ENCODE measurements at regions not wholly inside any gene's neighbourhood (a gene's known extent, or its start where the extent isn't known, plus 50 kb on each side); places are given as distances from the start of the nearest gene placed in this dataset.

GRCh38 chr2:20130821-20131645 lies 79.6 kb upstream of the LAPTM4A start:
- TF ChIP-seq CTCF (IDR thresholded peaks at IDR 0.05; ENCODE audit: low read length) (no peak), EZH2 (optimal IDR thresholded peaks at IDR 0.05; ENCODE audit: low read depth, low read length) (no peak)
